GM12891 (cell line): ENCODE measurements at regions not wholly inside any gene's neighbourhood (a gene's known extent, or its start where the extent isn't known, plus 50 kb on each side); places are given as distances from the start of the nearest gene placed in this dataset.
"Not testable (repeated sequence)": the region's sequence is repeated elsewhere in the genome, so short reads cannot be mapped to it uniquely, and the experiment has no call there.

Experiments used
- POLR2A ChIP-seq: IDR thresholded peaks from 2 replicates; pipeline ENCODE4 v1.6.1; 2011; ENCODE audit warnings: low read depth, low read length, control low read depth
- POLR2AphosphoS5 ChIP-seq: IDR thresholded peaks from 2 replicates; pipeline ENCODE4 v1.6.1; 2011; ENCODE audit warnings: low read depth, low read length, control low read depth
- POU2F2 ChIP-seq: IDR thresholded peaks from 2 replicates; pipeline ENCODE4 v1.6.1; 2011; ENCODE audit warnings: low read depth, mild to moderate bottlenecking, control low read depth, low read length, moderate library complexity

DNA sequence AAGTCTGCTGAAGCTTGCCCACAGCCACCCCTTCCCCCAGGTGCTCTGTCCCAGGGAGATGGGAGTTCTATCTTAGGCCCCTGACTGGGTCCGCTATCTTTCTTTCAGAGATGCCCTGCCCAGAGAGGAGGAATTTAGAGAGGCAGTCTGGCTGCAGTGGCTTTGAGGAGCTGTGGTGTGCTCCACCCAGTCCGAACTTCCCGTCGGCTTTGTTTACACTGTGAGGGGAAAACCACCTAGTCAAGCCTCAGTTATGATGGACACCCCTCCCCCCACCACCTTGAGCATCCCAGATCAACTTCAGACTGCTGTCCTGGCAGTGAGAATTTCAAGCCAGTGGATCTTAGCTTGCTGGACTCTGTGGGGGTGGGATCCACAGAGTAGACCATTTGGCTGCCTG, 118.3 kb upstream of the ZEB2 start:
- TF ChIP-seq POLR2A, POU2F2, POLR2AphosphoS5: not testable (repeated sequence)
